Testis (tissue), 2 donors: ENCODE measurements at regions not wholly inside any gene's neighbourhood (a gene's known extent, or its start where the extent isn't known, plus 50 kb on each side); places are given as distances from the start of the nearest gene placed in this dataset.

Source experiments
- DNase-seq: peaks from one replicate; pipeline ENCODE4 v3.0.0-alpha.2; 2019
- H3K27ac ChIP-seq, 2 donors: fragments of 200-600 bp; sonication (generic); one replicate each; pipeline ENCODE4 v1.5.1; 2019
- H3K27me3 ChIP-seq: fragments of 200-600 bp; sonication (generic); one replicate; pipeline ENCODE4 v1.5.1; 2019
- H3K36me3 ChIP-seq: fragments of 200-600 bp; sonication (generic); one replicate; pipeline ENCODE4 v1.5.1; 2017; ENCODE audit warnings: low read depth; ENCODE audit errors: missing control alignments
- H3K4me1 ChIP-seq: fragments of 200-600 bp; sonication (generic); one replicate; pipeline ENCODE4 v1.5.1; 2019
- H3K4me3 ChIP-seq, 2 donors: fragments of 200-600 bp; sonication (generic); one replicate each; pipeline ENCODE4 v1.5.1; 2017 to 2019
- H3K9me3 ChIP-seq: fragments of 200-600 bp; sonication (generic); one replicate; pipeline ENCODE4 v1.5.1; 2017
- CTCF ChIP-seq, 3 experiments: fragments of 450-650 bp in 2 of 3; fragments of 200-600 bp in 1 of 3; sonication (generic) in 1 of 3; IDR thresholded peaks; one replicate each; pipeline ENCODE4 v1.5.1; 2016 to 2019; ENCODE audit warnings: antibody characterized with exemption in 3 of 3, mild to moderate bottlenecking in 2 of 3, moderate library complexity in 1 of 3
- POLR2A ChIP-seq: fragments of 450-650 bp; IDR thresholded peaks from one replicate; pipeline ENCODE4 v1.6.1; 2017; ENCODE audit warnings: antibody characterized with exemption, mild to moderate bottlenecking, moderate library complexity
- WGBS, 2 donors: methylation state at CpG; one replicate each; pipeline ENCODE4 v1.1.5; 2018; 5-methylcytosine and 5-hydroxymethylcytosine counted together
- intact Hi-C: fragments of 100-400 bp; cut with DNase I; formaldehyde crosslinking; loops from one replicate; pipeline ENCODE4 v1.15.1; 2023; ENCODE audit warnings: low total_unique reads

- TF ChIP-seq CTCF (IDR thresholded peaks at IDR 0.05) (no peak), POLR2A (no peak)
Measured at GRCh38 chr1:60745484-60745883, 336.9 kb upstream of the NFIA start.

GRCh38 chr1:60742339-60742738 is 340.0 kb upstream of the NFIA start:
- H3K27me3 ChIP-seq, result no peaks in the 10 kb centered on the region
- TF ChIP-seq POLR2A, result no peak
- no peak for TF ChIP-seq CTCF (IDR thresholded peaks at IDR 0.05)
- no peaks in the 10 kb centered on the region for H3K4me1 ChIP-seq
- no peaks in the 10 kb centered on the region for H3K36me3 ChIP-seq
- 92 to 93% methylated on average over 4 of the region's 4 CpGs for WGBS, 2 donors
- intact Hi-C loops, result no loop called here
- no peak overlapping the region for H3K27ac ChIP-seq
- no peaks in the 10 kb centered on the region for H3K9me3 ChIP-seq
- no peak for DNase-seq
- H3K4me3 ChIP-seq, result no peak overlapping the region

More at GRCh38 chr1:60745484-60745883, 336.9 kb upstream of the NFIA start:
- no peaks in the 10 kb centered on the region for H3K9me3 ChIP-seq
- WGBS, 2 donors, result 68 to 82% methylated on average over 2 of the region's 2 CpGs
- intact Hi-C loops, result no loop called here
- no peak overlapping the region for H3K4me3 ChIP-seq
- H3K27ac ChIP-seq, result no peak overlapping the region
- H3K4me1 ChIP-seq, result no peaks in the 10 kb centered on the region
- DNase-seq, result no peak
- no peaks in the 10 kb centered on the region for H3K36me3 ChIP-seq
- H3K27me3 ChIP-seq, result no peaks in the 10 kb centered on the region

GRCh38 chr1:60740154-60740553 is 342.2 kb upstream of the NFIA start:
- no peaks in the 10 kb centered on the region for H3K27me3 ChIP-seq
- no peaks in the 10 kb centered on the region for H3K4me1 ChIP-seq
- DNase-seq, result no peak
- intact Hi-C loops, result no loop called here
- 88 to 94% methylated on average over 2 of the region's 2 CpGs for WGBS, 2 donors
- no peaks in the 10 kb centered on the region for H3K9me3 ChIP-seq
- H3K27ac ChIP-seq, result no peak overlapping the region
- TF ChIP-seq POLR2A (no peak), CTCF (IDR thresholded peaks at IDR 0.05) (no peak)
- no peaks in the 10 kb centered on the region for H3K36me3 ChIP-seq
- H3K4me3 ChIP-seq, result no peak overlapping the region

- intact Hi-C loops, result no loop called here
- no peaks in the 10 kb centered on the region for H3K4me1 ChIP-seq
- DNase-seq, result no peak
- no peaks in the 10 kb centered on the region for H3K27me3 ChIP-seq
- no peak overlapping the region for H3K27ac ChIP-seq
- H3K4me3 ChIP-seq, result no peak overlapping the region
- TF ChIP-seq CTCF (IDR thresholded peaks at IDR 0.05) (no peak), POLR2A (no peak)
- no peaks in the 10 kb centered on the region for H3K36me3 ChIP-seq
- H3K9me3 ChIP-seq, result no peaks in the 10 kb centered on the region
Measured at GRCh38 chr1:60739729-60740128, 342.6 kb upstream of the NFIA start.

- Histone ChIP-seq H3K4me3 (no peak overlapping the region), H3K27me3 (no peaks in the 10 kb centered on the region), H3K36me3 (no peaks in the 10 kb centered on the region), H3K9me3 (no peaks in the 10 kb centered on the region), H3K27ac (no peak overlapping the region), H3K4me1 (no peaks in the 10 kb centered on the region)
- 84 to 98% methylated on average over 3 of the region's 3 CpGs for WGBS, 2 donors
- DNase-seq, result no peak
- intact Hi-C loops, result no loop called here
- TF ChIP-seq POLR2A (no peak), CTCF (IDR thresholded peaks at IDR 0.05) (no peak)
Measured at GRCh38 chr1:60732977-60733401, 349.4 kb upstream of the NFIA start.
